HG03520 (cell line): ENCODE measurements at regions not wholly inside any gene's neighbourhood (a gene's known extent, or its start where the extent isn't known, plus 50 kb on each side); places are given as distances from the start of the nearest gene placed in this dataset.

Experiments
- ATAC-seq: cut with Tn5 transposase; IDR thresholded peaks from one replicate; pipeline ENCODE4 v1.9.1; 2021; ENCODE audit warnings: mild to moderate bottlenecking, moderate library complexity; ENCODE audit not compliant: unreplicated experiment

DNA sequence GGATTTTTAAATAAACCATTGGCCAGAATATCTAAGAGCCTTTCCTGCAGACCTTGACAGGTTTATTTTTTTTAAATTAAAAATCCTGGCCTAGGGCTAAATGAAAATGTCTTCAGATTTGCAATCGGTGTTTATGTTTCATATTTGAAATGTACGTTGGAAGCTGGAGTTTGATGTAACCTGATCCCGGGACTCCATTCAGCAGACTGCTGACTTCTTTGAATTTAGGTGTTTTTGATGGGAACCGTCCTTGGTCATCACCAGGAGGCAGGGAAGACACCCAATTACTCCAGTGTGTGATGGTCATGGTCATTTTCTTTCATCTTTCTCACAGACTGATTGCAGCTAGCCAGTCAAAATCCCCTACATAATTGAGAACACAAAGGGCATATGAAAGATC lies 60.1 kb upstream of the BRINP1 start:
- no peak for ATAC-seq

DNA sequence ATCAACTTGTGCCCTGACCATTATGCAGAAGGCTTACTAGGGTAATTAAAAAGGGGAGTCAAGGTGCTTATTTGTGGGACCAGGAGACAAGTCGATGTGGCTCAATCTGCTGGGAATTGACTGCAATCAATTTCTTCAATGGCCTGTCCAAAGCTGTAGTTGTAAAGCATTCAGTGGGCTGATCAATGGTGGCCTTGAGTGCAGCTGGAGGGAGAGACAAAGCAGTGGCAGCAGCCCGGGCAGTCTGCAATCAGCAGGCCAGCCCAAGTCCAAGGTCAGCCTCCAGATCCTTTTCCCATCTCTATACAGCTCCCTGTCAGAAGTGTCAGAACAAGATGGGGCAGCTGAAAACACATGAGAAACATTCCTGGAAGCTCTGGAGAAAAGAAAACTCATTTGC lies 51.0 kb upstream of the BRINP1 start:
- no peak for ATAC-seq
